ENCODE measurements at regions not wholly inside any gene's neighbourhood (a gene's known extent, or its start where the extent isn't known, plus 50 kb on each side); places are given as distances from the start of the nearest gene placed in this dataset.

DNA sequence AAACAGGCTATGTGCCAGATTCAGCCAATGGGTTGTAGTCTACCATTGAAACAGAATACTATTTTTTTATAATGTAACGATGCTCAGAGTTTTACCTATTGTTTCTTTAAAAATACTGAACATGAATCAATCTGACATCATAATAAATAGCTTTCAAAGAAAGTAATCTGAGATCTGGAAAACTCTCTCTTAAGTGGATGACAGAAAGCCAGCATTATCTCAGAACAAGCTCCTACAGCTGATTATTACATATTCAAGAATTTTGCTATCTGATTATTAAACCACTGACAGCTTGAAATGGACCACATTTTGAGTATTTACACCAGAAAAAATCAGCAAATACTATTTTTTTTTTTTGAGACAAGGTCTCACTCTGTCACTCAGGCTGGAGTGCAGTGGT lies 484.2 kb upstream of the SOX9 start:
- TF ChIP-seq, protein P1, sequence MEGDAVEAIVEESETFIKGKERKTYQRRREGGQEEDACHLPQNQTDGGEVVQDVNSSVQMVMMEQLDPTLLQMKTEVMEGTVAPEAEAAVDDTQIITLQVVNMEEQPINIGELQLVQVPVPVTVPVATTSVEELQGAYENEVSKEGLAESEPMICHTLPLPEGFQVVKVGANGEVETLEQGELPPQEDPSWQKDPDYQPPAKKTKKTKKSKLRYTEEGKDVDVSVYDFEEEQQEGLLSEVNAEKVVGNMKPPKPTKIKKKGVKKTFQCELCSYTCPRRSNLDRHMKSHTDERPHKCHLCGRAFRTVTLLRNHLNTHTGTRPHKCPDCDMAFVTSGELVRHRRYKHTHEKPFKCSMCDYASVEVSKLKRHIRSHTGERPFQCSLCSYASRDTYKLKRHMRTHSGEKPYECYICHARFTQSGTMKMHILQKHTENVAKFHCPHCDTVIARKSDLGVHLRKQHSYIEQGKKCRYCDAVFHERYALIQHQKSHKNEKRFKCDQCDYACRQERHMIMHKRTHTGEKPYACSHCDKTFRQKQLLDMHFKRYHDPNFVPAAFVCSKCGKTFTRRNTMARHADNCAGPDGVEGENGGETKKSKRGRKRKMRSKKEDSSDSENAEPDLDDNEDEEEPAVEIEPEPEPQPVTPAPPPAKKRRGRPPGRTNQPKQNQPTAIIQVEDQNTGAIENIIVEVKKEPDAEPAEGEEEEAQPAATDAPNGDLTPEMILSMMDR (conservative IDR thresholded peaks at IDR 0.05; ENCODE audit: low read depth, low read length), result no peak
- no peak for TF ChIP-seq EZH2phosphoT487 (IDR thresholded peaks at IDR 0.05; ENCODE audit: borderline replicate concordance, low read length)
- TF ChIP-seq EZH2 (IDR thresholded peaks at IDR 0.05; ENCODE audit: low read length, unreplicated experiment), result no peak
